Neutrophil (primary cell): ENCODE measurements at regions not wholly inside any gene's neighbourhood (a gene's known extent, or its start where the extent isn't known, plus 50 kb on each side); places are given as distances from the start of the nearest gene placed in this dataset.

Experiments
- H3K27ac ChIP-seq: fragments of 200-600 bp; sonication (generic); 2 replicates; pipeline ENCODE4 v1.5.1; 2016; ENCODE audit warnings: mild to moderate bottlenecking, moderate library complexity
- H3K27me3 ChIP-seq: fragments of 200-600 bp; sonication (generic); 2 replicates; pipeline ENCODE4 v1.6.0; 2016; ENCODE audit warnings: mild to moderate bottlenecking
- H3K36me3 ChIP-seq: fragments of 200-600 bp; sonication (generic); 2 replicates; pipeline ENCODE4 v1.5.1; 2017
- H3K4me1 ChIP-seq, 2 experiments: fragments of 200-600 bp in 1 of 2; sonication (generic) in 1 of 2; 1 replicate in 1 of 2; 2 replicates in 1 of 2; pipeline versions ENCODE4 v1.5.1 to v1.6.1; 2013 to 2016; ENCODE audit warnings: low read depth in 1 of 2, low read length in 1 of 2, mild to moderate bottlenecking in 1 of 2, moderate library complexity in 1 of 2; ENCODE audit not compliant: control insufficient read depth in 1 of 2, insufficient read depth in 1 of 2
- H3K4me3 ChIP-seq, 2 experiments: fragments of 200-600 bp in 1 of 2; sonication (generic) in 1 of 2; 1 replicate in 1 of 2; 2 replicates in 1 of 2; pipeline ENCODE4 v1.5.1; 2013 to 2016; ENCODE audit warnings: low read depth in 1 of 2, low read length in 1 of 2, mild to moderate bottlenecking in 1 of 2, moderate library complexity in 1 of 2
- H3K9me3 ChIP-seq: fragments of 200-600 bp; sonication (generic); 2 replicates; pipeline ENCODE4 v1.5.1; 2016
- CTCF ChIP-seq: fragments of 200-600 bp; sonication (generic); IDR thresholded peaks from 2 replicates; pipeline ENCODE4 v1.5.1; 2016; ENCODE audit warnings: antibody characterized with exemption

- no peaks in the 10 kb centered on the region for H3K36me3 ChIP-seq
Measured at GRCh38 chr14:96686126-96686525, 111.1 kb upstream of the VRK1 start.

GRCh38 chr14:96688629-96689028, 108.6 kb upstream of the VRK1 start:
- H3K4me3 ChIP-seq: no peak overlapping the region
- H3K36me3 ChIP-seq: no peaks in the 10 kb centered on the region
- H3K4me1 ChIP-seq: no peaks in the 10 kb centered on the region
- TF ChIP-seq CTCF: no peak
- H3K9me3 ChIP-seq: no peaks in the 10 kb centered on the region
- peaks cover 5% of the 10 kb centered on the region for H3K27me3 ChIP-seq
- no peak overlapping the region for H3K27ac ChIP-seq

More at GRCh38 chr14:96686126-96686525, 111.1 kb upstream of the VRK1 start:
- H3K4me1 ChIP-seq: no peaks in the 10 kb centered on the region
- no peak overlapping the region for H3K4me3 ChIP-seq
- no peaks in the 10 kb centered on the region for H3K9me3 ChIP-seq
- peaks cover 5% of the 10 kb centered on the region for H3K27me3 ChIP-seq
- H3K27ac ChIP-seq: no peak overlapping the region
- TF ChIP-seq CTCF: no peak

- TF ChIP-seq CTCF: no peak
- Histone ChIP-seq H3K27ac (no peak overlapping the region), H3K9me3 (no peaks in the 10 kb centered on the region)
Measured at GRCh38 chr14:96690713-96691383, 106.3 kb upstream of the VRK1 start.

GRCh38 chr14:96693252-96693820, 103.8 kb upstream of the VRK1 start:
- Histone ChIP-seq H3K9me3 (no peaks in the 10 kb centered on the region), H3K36me3 (no peaks in the 10 kb centered on the region)
- no peak for TF ChIP-seq CTCF

More at GRCh38 chr14:96690713-96691383, 106.3 kb upstream of the VRK1 start:
- Histone ChIP-seq H3K4me1 (no peaks in the 10 kb centered on the region), H3K4me3 (no peak overlapping the region), H3K27me3 (no peaks in the 10 kb centered on the region), H3K36me3 (no peaks in the 10 kb centered on the region)

GRCh38 chr14:96693987-96694386, 103.2 kb upstream of the VRK1 start:
- TF ChIP-seq CTCF: no peak
- Histone ChIP-seq H3K27ac (no peak overlapping the region), H3K4me3 (no peak overlapping the region), H3K4me1 (no peaks in the 10 kb centered on the region), H3K9me3 (no peaks in the 10 kb centered on the region), H3K36me3 (no peaks in the 10 kb centered on the region), H3K27me3 (peaks cover 8% of the 10 kb centered on the region)

More at GRCh38 chr14:96693252-96693820, 103.8 kb upstream of the VRK1 start:
- Histone ChIP-seq H3K4me1 (no peaks in the 10 kb centered on the region), H3K27me3 (peaks cover 8% of the 10 kb centered on the region), H3K27ac (no peak overlapping the region), H3K4me3 (no peak overlapping the region)
